Type B pancreatic cell (in vitro differentiated cells): ENCODE measurements at regions not wholly inside any gene's neighbourhood (a gene's known extent, or its start where the extent isn't known, plus 50 kb on each side); places are given as distances from the start of the nearest gene placed in this dataset.

Experiments
- DNase-seq: peaks from one replicate; pipeline ENCODE4 v3.0.0; 2021; ENCODE audit warnings: mixed read lengths; ENCODE audit not compliant: unreplicated experiment; ENCODE audit errors: extremely low spot score
- H3K27ac Mint-ChIP-seq: 2 replicates; pipeline ENCODE4 v1.8.0; 2021; ENCODE audit warnings: mild to moderate bottlenecking, mixed read lengths
- H3K27me3 Mint-ChIP-seq: 2 replicates; pipeline ENCODE4 v1.8.0; 2021; ENCODE audit warnings: mixed read lengths
- H3K36me3 Mint-ChIP-seq: 2 replicates; pipeline ENCODE4 v1.8.0; 2021; ENCODE audit warnings: mixed read lengths
- H3K4me1 Mint-ChIP-seq: one replicate; pipeline ENCODE4 v1.8.0; 2021; ENCODE audit warnings: mixed read lengths; ENCODE audit not compliant: unreplicated experiment
- H3K4me3 Mint-ChIP-seq: 2 replicates; pipeline ENCODE4 v1.8.0; 2021; ENCODE audit warnings: mild to moderate bottlenecking, mixed read lengths
- H3K9me3 Mint-ChIP-seq: 2 replicates; pipeline ENCODE4 v1.8.0; 2021; ENCODE audit warnings: mixed read lengths
- CTCF ChIP-seq: fragments of 200-600 bp; sonication (generic); conservative IDR thresholded peaks from 2 replicates; pipeline ENCODE4 v1.5.0; 2021; ENCODE audit warnings: antibody characterized with exemption, mild to moderate bottlenecking

DNA sequence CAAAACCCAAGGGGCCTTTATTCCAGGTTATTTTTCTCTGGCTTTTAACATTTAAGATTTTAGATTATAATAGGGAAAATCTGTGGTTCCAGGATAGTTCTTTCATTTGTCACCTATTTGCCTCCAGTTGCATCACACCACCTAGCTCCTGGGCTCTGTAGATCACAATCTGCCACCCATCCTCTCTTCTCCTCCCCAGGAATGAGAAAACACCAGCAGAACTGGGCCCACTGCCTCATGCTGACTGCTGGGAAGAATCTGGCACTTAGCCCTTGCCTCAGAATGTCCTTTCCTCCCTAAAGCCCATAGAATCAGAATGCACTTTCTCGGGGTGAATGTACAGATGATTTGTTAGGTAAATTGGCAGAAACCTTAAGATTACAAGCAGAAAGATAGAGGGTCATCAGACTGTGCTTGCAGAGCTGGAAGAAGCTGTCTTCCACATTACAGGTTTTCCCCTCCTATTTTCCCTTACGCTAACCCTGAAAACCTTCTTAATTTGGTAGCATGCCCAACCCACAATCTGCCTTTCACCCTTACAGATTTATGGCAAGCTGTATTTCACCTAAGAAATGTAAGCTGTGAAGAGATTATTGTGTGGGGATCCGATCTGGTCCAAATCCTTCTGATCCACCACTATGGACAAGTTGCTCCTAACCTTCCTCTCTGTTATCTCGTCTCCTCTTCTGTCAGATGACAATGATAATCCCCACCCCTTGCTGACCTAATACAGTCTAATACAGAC lies 72.6 kb downstream of the LRRC30 start:
- H3K27ac Mint-ChIP-seq, result no peak overlapping the region
- no peak overlapping the region for H3K4me3 Mint-ChIP-seq
- DNase-seq, result no peak
- TF ChIP-seq CTCF, result no peak
- no peaks in the 10 kb centered on the region for H3K9me3 Mint-ChIP-seq
- no peaks in the 10 kb centered on the region for H3K4me1 Mint-ChIP-seq
- H3K27me3 Mint-ChIP-seq, result no peaks in the 10 kb centered on the region
- H3K36me3 Mint-ChIP-seq, result no peaks in the 10 kb centered on the region

DNA sequence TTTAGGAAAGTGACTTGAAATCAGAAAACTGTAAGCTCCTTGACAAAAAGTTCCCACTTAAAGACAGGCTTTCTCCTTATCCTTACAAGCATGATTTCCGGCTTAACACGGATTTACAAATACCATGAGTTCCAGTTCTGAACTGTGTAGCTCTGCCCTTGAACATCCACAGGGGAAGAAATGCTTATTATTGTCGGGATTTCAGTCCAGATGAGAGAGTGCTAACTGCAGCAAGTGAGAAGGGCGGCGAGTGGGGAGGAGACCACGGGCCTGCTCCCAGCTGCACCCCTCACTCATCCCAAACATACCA lies 73.1 kb downstream of the LRRC30 start:
- no peak for TF ChIP-seq CTCF
- no peak for DNase-seq
- Mint-ChIP-seq H3K27ac (no peak overlapping the region), H3K4me1 (no peaks in the 10 kb centered on the region), H3K4me3 (no peak overlapping the region), H3K36me3 (no peaks in the 10 kb centered on the region), H3K9me3 (no peaks in the 10 kb centered on the region), H3K27me3 (no peaks in the 10 kb centered on the region)

DNA sequence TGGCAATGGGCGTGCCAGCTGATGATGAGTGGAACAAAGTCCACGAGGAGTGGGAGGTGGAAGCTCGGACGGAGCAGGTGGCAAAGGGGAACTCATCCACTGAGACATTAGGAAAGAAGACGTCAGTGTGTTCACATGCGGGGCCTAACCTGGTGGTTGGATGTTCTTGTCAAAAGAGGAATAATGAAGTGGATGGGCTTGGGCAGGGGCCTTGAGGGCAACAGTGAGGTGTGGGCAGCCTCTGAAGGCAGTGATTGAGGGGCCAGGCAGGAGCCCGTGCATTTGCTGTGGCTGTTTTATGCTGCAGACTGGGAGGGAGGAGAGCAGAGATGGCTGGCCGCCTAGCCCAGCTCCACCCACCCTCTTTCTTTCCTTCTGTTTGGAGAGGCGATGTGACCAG lies 74.5 kb downstream of the LRRC30 start:
- no peak overlapping the region for H3K27ac Mint-ChIP-seq
- no peak for TF ChIP-seq CTCF
- no peak overlapping the region for H3K4me3 Mint-ChIP-seq

GRCh38 chr18:7307030-7307429 lies 76.1 kb downstream of the LRRC30 start:
- Mint-ChIP-seq H3K4me1 (no peaks in the 10 kb centered on the region), H3K4me3 (no peak overlapping the region), H3K27ac (no peak overlapping the region)

More for the DNA sequence above, 74.5 kb downstream of the LRRC30 start:
- no peak for DNase-seq
- Mint-ChIP-seq H3K27me3 (no peaks in the 10 kb centered on the region), H3K36me3 (no peaks in the 10 kb centered on the region), H3K4me1 (no peaks in the 10 kb centered on the region), H3K9me3 (no peaks in the 10 kb centered on the region)

DNA sequence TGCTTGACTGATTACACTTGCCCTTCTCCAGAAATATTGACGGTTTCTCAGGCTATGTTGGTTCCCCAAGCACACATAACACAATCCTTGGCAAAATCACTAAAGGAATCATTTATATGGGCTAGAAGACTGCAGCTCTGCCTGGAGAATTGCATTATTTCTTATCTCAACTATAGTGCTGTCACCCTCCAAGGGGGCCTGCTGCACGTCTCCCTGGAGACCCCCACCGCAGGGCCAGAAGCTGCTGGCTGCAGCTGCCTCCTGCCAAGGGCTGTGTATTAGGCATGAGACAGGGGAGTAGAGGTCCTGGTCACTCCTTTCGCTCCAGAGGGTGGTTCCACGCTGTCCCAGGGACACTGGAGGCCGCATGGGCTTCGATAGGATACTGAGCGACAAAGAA lies 76.6 kb downstream of the LRRC30 start:
- Mint-ChIP-seq H3K9me3 (peaks cover under 1% of the 10 kb centered on the region), H3K27ac (no peak overlapping the region), H3K36me3 (no peaks in the 10 kb centered on the region), H3K4me1 (no peaks in the 10 kb centered on the region), H3K27me3 (peaks cover 5% of the 10 kb centered on the region), H3K4me3 (no peak overlapping the region)
- DNase-seq, result no peak
- no peak for TF ChIP-seq CTCF

More at GRCh38 chr18:7307030-7307429, 76.1 kb downstream of the LRRC30 start:
- Mint-ChIP-seq H3K9me3 (no peaks in the 10 kb centered on the region), H3K36me3 (no peaks in the 10 kb centered on the region), H3K27me3 (peaks cover 5% of the 10 kb centered on the region)
- no peak for DNase-seq
- TF ChIP-seq CTCF, result no peak
